HG02943 (cell line): ENCODE measurements at regions not wholly inside any gene's neighbourhood (a gene's known extent, or its start where the extent isn't known, plus 50 kb on each side); places are given as distances from the start of the nearest gene placed in this dataset.
"Not testable (repeated sequence)": the region's sequence is repeated elsewhere in the genome, so short reads cannot be mapped to it uniquely, and the experiment has no call there.

Experiments
- ATAC-seq: cut with Tn5 transposase; IDR thresholded peaks from one replicate; pipeline ENCODE4 v1.9.1; 2021; ENCODE audit warnings: mild to moderate bottlenecking, low read depth, moderate library complexity; ENCODE audit not compliant: unreplicated experiment

GRCh38 chr3:28994161-28994905 lies 286.5 kb upstream of the RBMS3 start:
- no peak for ATAC-seq

- peak; percentile 98 for ATAC-seq
These were observed 275.8 kb upstream of the RBMS3 start for GRCh38 chr3:29004885-29005599.

- no peak for ATAC-seq
These were observed 275.0 kb upstream of the RBMS3 start for GRCh38 chr3:29005862-29006261.

GRCh38 chr3:29011441-29011840 lies 269.4 kb upstream of the RBMS3 start:
- ATAC-seq, result no peak

GRCh38 chr3:29011966-29012365 lies 268.9 kb upstream of the RBMS3 start:
- ATAC-seq, result no peak

GRCh38 chr3:29022976-29023375 lies 257.9 kb upstream of the RBMS3 start:
- ATAC-seq, result no peak

- peak; percentile 94 for ATAC-seq
These were observed 254.6 kb upstream of the RBMS3 start for GRCh38 chr3:29026286-29026685.

GRCh38 chr3:29026959-29027358 lies 253.9 kb upstream of the RBMS3 start:
- ATAC-seq, result no peak

GRCh38 chr3:29031175-29031574 lies 249.7 kb upstream of the RBMS3 start:
- not testable (repeated sequence) for ATAC-seq

- no peak for ATAC-seq
These were observed 247.4 kb upstream of the RBMS3 start for GRCh38 chr3:29033511-29033910.

- ATAC-seq, result no peak
These were observed 230.7 kb upstream of the RBMS3 start for GRCh38 chr3:29050155-29050554.

GRCh38 chr3:29057326-29057725 lies 223.5 kb upstream of the RBMS3 start:
- no peak for ATAC-seq

- ATAC-seq, result no peak
These were observed 216.8 kb upstream of the RBMS3 start for GRCh38 chr3:29064085-29064484.

- ATAC-seq, result no peak
These were observed 215.6 kb upstream of the RBMS3 start for GRCh38 chr3:29065211-29065785.

- ATAC-seq, result no peak
These were observed 213.9 kb upstream of the RBMS3 start for GRCh38 chr3:29067007-29067406.

- no peak for ATAC-seq
These were observed 209.8 kb upstream of the RBMS3 start for GRCh38 chr3:29070959-29071634.

- no peak for ATAC-seq
These were observed 208.3 kb upstream of the RBMS3 start for GRCh38 chr3:29072611-29073010.

- ATAC-seq, result no peak
These were observed 203.5 kb upstream of the RBMS3 start for GRCh38 chr3:29077356-29077755.

- ATAC-seq, result no peak
These were observed 201.5 kb upstream of the RBMS3 start for GRCh38 chr3:29079358-29079757.

GRCh38 chr3:29080967-29081366 lies 199.9 kb upstream of the RBMS3 start:
- no peak for ATAC-seq

GRCh38 chr3:29083081-29083480 lies 197.8 kb upstream of the RBMS3 start:
- ATAC-seq, result no peak
